HL-60 (cell line): ENCODE measurements at regions not wholly inside any gene's neighbourhood (a gene's known extent, or its start where the extent isn't known, plus 50 kb on each side); places are given as distances from the start of the nearest gene placed in this dataset.

ENCODE experiments used
- DNase-seq, 2 experiments: peaks; one replicate each; pipeline ENCODE4 v3.0.0-alpha.2; 2010 to 2020; ENCODE audit warnings: low read depth in 1 of 2, low spot score in 1 of 2
- H3K27ac ChIP-seq: fragments of 250-450 bp; sonication (Bioruptor Pico); replicated peaks from 2 replicates; pipeline ENCODE4 v1.5.1; 2020; ENCODE audit warnings: mild to moderate bottlenecking, moderate library complexity
- H3K27me3 ChIP-seq: fragments of 250-450 bp; sonication (Bioruptor Pico); 2 replicates; pipeline ENCODE4 v1.5.1; 2021; ENCODE audit warnings: mild to moderate bottlenecking, moderate library complexity; ENCODE audit not compliant: insufficient read depth, poor library complexity, severe bottlenecking
- H3K4me3 ChIP-seq: replicated peaks from 2 replicates; pipeline ENCODE4 v1.5.1; 2011; ENCODE audit warnings: mild to moderate bottlenecking, control low read depth, low read length; ENCODE audit not compliant: insufficient read depth
- CTCF ChIP-seq: IDR thresholded peaks from one replicate; pipeline ENCODE4 v1.5.1; 2011; ENCODE audit warnings: low read length, control low read depth, inconsistent platforms; ENCODE audit not compliant: insufficient read depth
- GABPA ChIP-seq: IDR thresholded peaks from 2 replicates; pipeline ENCODE4 v1.6.1; 2012; ENCODE audit warnings: low read depth
- POLR2AphosphoS5 ChIP-seq: IDR thresholded peaks from 2 replicates; pipeline ENCODE4 v1.6.1; 2012; ENCODE audit warnings: low read depth
- SPI1 ChIP-seq: IDR thresholded peaks from 2 replicates; pipeline ENCODE4 v1.6.1; 2012; ENCODE audit warnings: low read depth, mild to moderate bottlenecking, borderline replicate concordance
- TF ChIP-seq, protein P1 (sequence below): IDR thresholded peaks from 2 replicates; pipeline ENCODE4 v1.6.1; 2012; ENCODE audit warnings: low read depth; ENCODE audit not compliant: insufficient replicate concordance

DNA sequence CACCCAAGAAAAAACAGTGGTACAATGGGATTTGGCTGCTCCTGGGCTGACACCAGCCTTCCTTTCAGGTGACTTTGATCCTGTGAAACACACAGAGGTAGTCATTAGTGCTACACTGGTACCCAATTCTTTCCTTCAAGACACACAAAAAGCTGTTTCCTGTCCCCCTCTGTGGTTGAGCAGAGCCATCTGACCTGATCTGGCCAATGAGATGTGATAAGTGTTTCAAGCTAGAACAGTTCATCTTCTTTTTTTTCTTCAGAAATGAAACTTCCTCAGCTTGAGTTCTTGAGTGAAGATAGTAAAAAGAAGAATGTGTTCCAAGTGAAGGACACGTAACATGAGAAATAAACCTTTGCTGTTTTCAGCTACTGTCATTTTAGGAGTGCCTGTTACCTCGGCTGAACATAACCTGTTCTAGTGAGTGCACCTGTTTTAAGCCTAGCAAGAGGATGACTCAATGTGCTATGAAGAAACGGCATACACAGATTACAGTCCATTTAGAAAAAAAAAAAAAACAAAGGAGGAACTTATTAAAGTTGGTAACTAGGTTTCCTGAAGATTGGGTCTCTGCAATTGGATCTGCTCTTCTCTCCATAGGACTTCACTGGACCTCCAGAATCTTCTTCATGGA lies 287.8 kb downstream of the GAS1 start:
- Histone ChIP-seq H3K27ac (no peak overlapping the region), H3K27me3 (no peaks in the 10 kb centered on the region), H3K4me3 (no peak overlapping the region)
- no peak for DNase-seq
- TF ChIP-seq, protein P1, sequence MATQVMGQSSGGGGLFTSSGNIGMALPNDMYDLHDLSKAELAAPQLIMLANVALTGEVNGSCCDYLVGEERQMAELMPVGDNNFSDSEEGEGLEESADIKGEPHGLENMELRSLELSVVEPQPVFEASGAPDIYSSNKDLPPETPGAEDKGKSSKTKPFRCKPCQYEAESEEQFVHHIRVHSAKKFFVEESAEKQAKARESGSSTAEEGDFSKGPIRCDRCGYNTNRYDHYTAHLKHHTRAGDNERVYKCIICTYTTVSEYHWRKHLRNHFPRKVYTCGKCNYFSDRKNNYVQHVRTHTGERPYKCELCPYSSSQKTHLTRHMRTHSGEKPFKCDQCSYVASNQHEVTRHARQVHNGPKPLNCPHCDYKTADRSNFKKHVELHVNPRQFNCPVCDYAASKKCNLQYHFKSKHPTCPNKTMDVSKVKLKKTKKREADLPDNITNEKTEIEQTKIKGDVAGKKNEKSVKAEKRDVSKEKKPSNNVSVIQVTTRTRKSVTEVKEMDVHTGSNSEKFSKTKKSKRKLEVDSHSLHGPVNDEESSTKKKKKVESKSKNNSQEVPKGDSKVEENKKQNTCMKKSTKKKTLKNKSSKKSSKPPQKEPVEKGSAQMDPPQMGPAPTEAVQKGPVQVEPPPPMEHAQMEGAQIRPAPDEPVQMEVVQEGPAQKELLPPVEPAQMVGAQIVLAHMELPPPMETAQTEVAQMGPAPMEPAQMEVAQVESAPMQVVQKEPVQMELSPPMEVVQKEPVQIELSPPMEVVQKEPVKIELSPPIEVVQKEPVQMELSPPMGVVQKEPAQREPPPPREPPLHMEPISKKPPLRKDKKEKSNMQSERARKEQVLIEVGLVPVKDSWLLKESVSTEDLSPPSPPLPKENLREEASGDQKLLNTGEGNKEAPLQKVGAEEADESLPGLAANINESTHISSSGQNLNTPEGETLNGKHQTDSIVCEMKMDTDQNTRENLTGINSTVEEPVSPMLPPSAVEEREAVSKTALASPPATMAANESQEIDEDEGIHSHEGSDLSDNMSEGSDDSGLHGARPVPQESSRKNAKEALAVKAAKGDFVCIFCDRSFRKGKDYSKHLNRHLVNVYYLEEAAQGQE = no peak
- TF ChIP-seq SPI1 = no peak
- TF ChIP-seq POLR2AphosphoS5 = no peak
- TF ChIP-seq GABPA = no peak
- no peak for TF ChIP-seq CTCF

GRCh38 chr9:86655147-86655546 lies 292.2 kb downstream of the GAS1 start:
- Histone ChIP-seq H3K4me3 (no peak overlapping the region), H3K27ac (no peak overlapping the region), H3K27me3 (no peaks in the 10 kb centered on the region)
- DNase-seq = no peak
- TF ChIP-seq GABPA = no peak
- TF ChIP-seq, protein P1 = peak; percentile 68

DNA sequence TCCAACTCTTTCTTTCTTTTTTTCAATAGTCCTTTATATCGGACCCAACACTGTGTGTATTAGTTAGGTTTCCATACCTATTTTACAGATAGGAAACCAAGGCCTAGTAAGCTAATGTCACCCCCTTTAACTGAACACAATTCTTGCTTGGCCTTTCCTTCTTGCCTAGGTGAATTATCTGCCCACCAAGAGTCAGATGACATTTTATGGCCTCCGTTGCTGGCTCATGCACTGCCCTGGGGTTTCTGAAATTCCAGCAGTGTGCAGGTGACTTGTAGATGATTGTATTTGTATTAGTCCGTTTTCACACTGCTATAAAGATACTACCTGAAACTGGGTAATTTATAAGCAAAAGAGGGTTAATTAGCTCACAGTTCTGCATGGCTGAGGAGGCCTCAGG lies 293.8 kb downstream of the GAS1 start:
- DNase-seq = no peak
- TF ChIP-seq GABPA (no peak), CTCF (no peak), POLR2AphosphoS5 (no peak), SPI1 (no peak)
- TF ChIP-seq, protein P1 = no peak
- Histone ChIP-seq H3K4me3 (no peak overlapping the region), H3K27ac (no peak overlapping the region), H3K27me3 (no peaks in the 10 kb centered on the region)

DNA sequence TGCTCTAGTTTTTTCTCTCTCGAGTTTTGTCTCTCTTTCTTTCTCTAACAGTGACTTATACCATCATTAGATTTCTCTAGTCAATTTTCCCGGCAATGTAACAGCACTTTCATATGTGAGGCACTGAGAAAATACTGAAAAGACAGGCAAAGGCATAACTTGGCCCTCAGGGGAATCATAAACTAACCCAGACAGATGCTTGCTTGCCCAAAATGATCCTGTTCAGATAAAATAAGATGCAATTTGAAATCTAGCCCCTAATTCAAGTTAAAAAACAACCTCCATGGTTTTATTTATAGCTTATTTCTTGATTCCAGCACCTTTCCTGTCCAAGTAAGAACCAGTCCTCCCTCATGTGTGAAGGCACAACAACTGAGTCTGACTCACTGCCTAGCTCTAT lies 294.6 kb downstream of the GAS1 start:
- H3K4me3 ChIP-seq = no peak overlapping the region
- no peak for DNase-seq
- TF ChIP-seq GABPA (no peak), POLR2AphosphoS5 (no peak), SPI1 (no peak), CTCF (no peak)
- TF ChIP-seq, protein P1 = no peak
- no peaks in the 10 kb centered on the region for H3K27me3 ChIP-seq
- H3K27ac ChIP-seq = no peak overlapping the region
